IMR-90 (cell line): ENCODE measurements at regions not wholly inside any gene's neighbourhood (a gene's known extent, or its start where the extent isn't known, plus 50 kb on each side); places are given as distances from the start of the nearest gene placed in this dataset.

Experiments used
- ATAC-seq: fragments of 200-7000 bp; cut with Tn5 transposase; 2 replicates; pipeline ENCODE4 v1.9.1; 2020; ENCODE audit warnings: low read depth, mild to moderate bottlenecking, moderate library complexity
- BruUV-seq: library from RNA; stranded (reverse); fragments of 400-500 nt; replicated peaks from 2 replicates; lab custom pipeline; 2021; lab: Mats Ljungman, UMichigan
- CTCF ChIA-PET: fragments of 300-600 bp; formaldehyde crosslinking; extraction: SDS; loops from one replicate; lab custom pipeline; 2021; ENCODE audit warnings: antibody characterized with exemption; lab: Yijun Ruan, JAX
- POLR2A ChIA-PET: fragments of 300-600 bp; sonication (Branson Sonifier 250); formaldehyde crosslinking; loops from one replicate; lab custom pipeline; 2022; ENCODE audit warnings: antibody characterized with exemption; ENCODE audit not compliant: unreplicated experiment; lab: Charles Lee
- DNase-seq: peaks from one replicate; pipeline ENCODE4 v3.0.0; 2013
- H2AFZ ChIP-seq: replicated peaks from 2 replicates; pipeline ENCODE3; 2013; ENCODE audit warnings: low read length, mild to moderate bottlenecking; ENCODE audit not compliant: poor library complexity
- H2AK5ac ChIP-seq: 2 replicates; pipeline ENCODE4 v1.6.1; 2013; ENCODE audit warnings: low read depth, low read length, inconsistent platforms
- H2AK9ac ChIP-seq: replicated peaks from 2 replicates; pipeline ENCODE3; 2013; ENCODE audit warnings: mild to moderate bottlenecking, low read depth, low read length, moderate library complexity; ENCODE audit not compliant: poor library complexity
- H2BK120ac ChIP-seq: 2 replicates; pipeline ENCODE4 v1.6.1; 2013; ENCODE audit warnings: low read depth, low read length, inconsistent platforms
- H2BK15ac ChIP-seq: 3 replicates; pipeline ENCODE4 v1.6.1; 2013; ENCODE audit warnings: low read depth, low read length, inconsistent platforms
- H2BK20ac ChIP-seq: 2 replicates; pipeline ENCODE4 v1.6.1; 2013; ENCODE audit warnings: low read depth, mild to moderate bottlenecking, inconsistent platforms, low read length, moderate library complexity
- H2BK5ac ChIP-seq: 2 replicates; pipeline ENCODE4 v1.6.1; 2013; ENCODE audit warnings: mild to moderate bottlenecking, low read depth, low read length, inconsistent platforms; ENCODE audit not compliant: poor library complexity, severe bottlenecking
- H3K14ac ChIP-seq: replicated peaks from 2 replicates; pipeline ENCODE4 v1.6.1; 2013; ENCODE audit warnings: low read depth, low read length, inconsistent platforms
- H3K18ac ChIP-seq: 2 replicates; pipeline ENCODE4 v1.6.1; 2013; ENCODE audit warnings: low read depth, low read length, control low read depth
- H3K23ac ChIP-seq: 2 replicates; pipeline ENCODE4 v1.6.1; 2013; ENCODE audit warnings: low read depth, low read length, inconsistent platforms
- H3K27ac ChIP-seq: 2 replicates; pipeline ENCODE4 v1.5.1; 2013; ENCODE audit warnings: mild to moderate bottlenecking, control low read depth, low read length; ENCODE audit not compliant: insufficient read depth
- H3K27me3 ChIP-seq: 2 replicates; pipeline ENCODE4 v1.6.1; 2013; ENCODE audit warnings: low read length; ENCODE audit not compliant: control insufficient read depth, insufficient read depth
- H3K36me3 ChIP-seq: 2 replicates; pipeline ENCODE4 v1.6.1; 2013; ENCODE audit warnings: low read length, mixed read lengths; ENCODE audit not compliant: control insufficient read depth, insufficient read depth
- H3K4ac ChIP-seq: 2 replicates; pipeline ENCODE4 v1.6.1; 2013; ENCODE audit warnings: low read depth, low read length, inconsistent platforms
- H3K4me1 ChIP-seq: 2 replicates; pipeline ENCODE4 v1.6.1; 2013; ENCODE audit warnings: low read length, mixed read lengths; ENCODE audit not compliant: control insufficient read depth, insufficient read depth
- H3K4me2 ChIP-seq: 2 replicates; pipeline ENCODE4 v1.6.1; 2013; ENCODE audit warnings: low read depth, mild to moderate bottlenecking, control low read depth, low read length, moderate library complexity
- H3K4me3 ChIP-seq: 2 replicates; pipeline ENCODE4 v1.5.1; 2013; ENCODE audit warnings: low read depth, mild to moderate bottlenecking, control low read depth, low read length, moderate library complexity; ENCODE audit not compliant: insufficient read depth
- H3K56ac ChIP-seq: 2 replicates; pipeline ENCODE4 v1.6.1; 2013; ENCODE audit warnings: low read length, inconsistent platforms; ENCODE audit not compliant: insufficient read depth; ENCODE audit errors: extremely low read depth
- H3K79me1 ChIP-seq, 2 experiments: 2 replicates each; pipeline ENCODE4 v1.6.1; 2013; ENCODE audit warnings: low read length in 2 of 2, inconsistent platforms in 1 of 2, low read depth in 1 of 2
- H3K9ac ChIP-seq: 2 replicates; pipeline ENCODE4 v1.6.1; 2013; ENCODE audit warnings: low read depth, low read length, control low read depth
- H3K9me1 ChIP-seq: 2 replicates; pipeline ENCODE4 v1.6.1; 2013; ENCODE audit warnings: low read length, inconsistent platforms; ENCODE audit not compliant: insufficient read depth
- H3K9me3 ChIP-seq: 2 replicates; pipeline ENCODE4 v1.6.1; 2013; ENCODE audit warnings: low read length; ENCODE audit not compliant: control insufficient read depth, insufficient read depth
- H4K20me1 ChIP-seq: 2 replicates; pipeline ENCODE4 v1.6.1; 2013; ENCODE audit warnings: low read length, inconsistent platforms; ENCODE audit not compliant: insufficient read depth
- H4K5ac ChIP-seq: 2 replicates; pipeline ENCODE4 v1.6.1; 2013; ENCODE audit warnings: mild to moderate bottlenecking, low read depth, low read length, control low read depth
- H4K8ac ChIP-seq, 2 experiments: 2 replicates each; pipeline ENCODE4 v1.6.1; 2013; ENCODE audit warnings: low read depth in 2 of 2, low read length in 2 of 2, control low read depth in 1 of 2, inconsistent platforms in 1 of 2
- H4K91ac ChIP-seq: 2 replicates; pipeline ENCODE4 v1.6.1; 2013; ENCODE audit warnings: low read depth, low read length, inconsistent platforms; ENCODE audit not compliant: insufficient read depth
- BHLHE40 ChIP-seq: fragments of 150-350 bp; IDR thresholded peaks from 2 replicates; pipeline ENCODE4 v1.6.1; 2016; ENCODE audit warnings: mild to moderate bottlenecking, low read depth, low read length
- CEBPB ChIP-seq: IDR thresholded peaks from 2 replicates; pipeline ENCODE4 v1.6.1; 2012; ENCODE audit warnings: low read depth, low read length, improper control_type of control experiment
- CHD1 ChIP-seq: IDR thresholded peaks from 2 replicates; pipeline ENCODE4 v1.6.1; 2012; ENCODE audit warnings: low read depth, low read length, improper control_type of control experiment
- FOS ChIP-seq: fragments of 150-350 bp; IDR thresholded peaks from 2 replicates; pipeline ENCODE4 v1.6.1; 2016; ENCODE audit warnings: low read depth, low read length
- MAFK ChIP-seq: IDR thresholded peaks from 2 replicates; pipeline ENCODE4 v1.6.1; 2012; ENCODE audit warnings: low read depth, low read length, improper control_type of control experiment
- MAZ ChIP-seq: IDR thresholded peaks from 2 replicates; pipeline ENCODE4 v1.6.1; 2012; ENCODE audit warnings: low read depth, mild to moderate bottlenecking, low read length, improper control_type of control experiment, moderate library complexity, borderline replicate concordance
- MXI1 ChIP-seq: IDR thresholded peaks from 2 replicates; pipeline ENCODE4 v1.6.1; 2012; ENCODE audit warnings: low read depth, mild to moderate bottlenecking, low read length, moderate library complexity, borderline replicate concordance
- NFE2L2 ChIP-seq: fragments of 150-350 bp; IDR thresholded peaks from 2 replicates; pipeline ENCODE4 v1.6.1; 2016; ENCODE audit warnings: low read depth, mild to moderate bottlenecking, low read length
- POLR2A ChIP-seq: IDR thresholded peaks from 2 replicates; pipeline ENCODE4 v1.6.1; 2012; ENCODE audit warnings: mild to moderate bottlenecking, low read depth, low read length
- RAD21 ChIP-seq: IDR thresholded peaks from 2 replicates; pipeline ENCODE4 v1.6.1; 2012; ENCODE audit warnings: low read length, improper control_type of control experiment
- RCOR1 ChIP-seq: IDR thresholded peaks from 2 replicates; pipeline ENCODE4 v1.6.1; 2012; ENCODE audit warnings: mild to moderate bottlenecking, low read length, improper control_type of control experiment; ENCODE audit not compliant: insufficient replicate concordance
- RFX5 ChIP-seq: IDR thresholded peaks from 2 replicates; pipeline ENCODE4 v1.8.0; 2012; ENCODE audit warnings: low read depth, mild to moderate bottlenecking, low read length, moderate library complexity
- SMC3 ChIP-seq: fragments of 150-350 bp; IDR thresholded peaks from 2 replicates; pipeline ENCODE4 v1.6.1; 2016; ENCODE audit warnings: low read depth, mild to moderate bottlenecking, antibody characterized with exemption, low read length, moderate library complexity
- WGBS, 2 experiments: methylation state at CpG; one replicate each; pipeline versions ENCODE4 v1.1.5 to v1.1.7; 2013; ENCODE audit warnings: missing lambda C conversion rate in 2 of 2; ENCODE audit not compliant: insufficient read length in 1 of 2; ENCODE audit errors: extremely low coverage in 2 of 2; 5-methylcytosine and 5-hydroxymethylcytosine counted together
- dilution Hi-C: fragments of 300-500 bp; cut with HindIII; formaldehyde crosslinking; loops from one replicate; pipeline ENCODE4 v1.14.3; 2018; ENCODE audit warnings: low sequenced_read_pairs; ENCODE audit not compliant: unreplicated experiment
- in situ Hi-C: fragments of 300-500 bp; cut with MboI; formaldehyde crosslinking; loops from 3 replicates; pipeline ENCODE4 v1.14.3; 2019; ENCODE audit warnings: low sequenced_read_pairs, inconsistent platforms, mixed read lengths
- intact Hi-C: fragments of 100-400 bp; cut with micrococcal nuclease; formaldehyde crosslinking; loops from 2 replicates; pipeline ENCODE4 v1.10.0; 2022
- TF ChIP-seq, protein P1 (sequence below): conservative IDR thresholded peaks from 2 replicates; pipeline ENCODE4 v1.5.1; 2012; ENCODE audit warnings: mild to moderate bottlenecking, low read depth, low read length, improper control_type of control experiment
- TF ChIP-seq, protein P2 (sequence below): fragments of 150-350 bp; IDR thresholded peaks from 2 replicates; pipeline ENCODE4 v1.6.1; 2016; ENCODE audit warnings: low read depth, mild to moderate bottlenecking, low read length, moderate library complexity, borderline replicate concordance
- TF ChIP-seq, protein P3 (sequence below): fragments of 150-350 bp; IDR thresholded peaks from 2 replicates; pipeline ENCODE4 v1.6.1; 2017; ENCODE audit warnings: mild to moderate bottlenecking, antibody characterized with exemption, low read length, low read depth

DNA sequence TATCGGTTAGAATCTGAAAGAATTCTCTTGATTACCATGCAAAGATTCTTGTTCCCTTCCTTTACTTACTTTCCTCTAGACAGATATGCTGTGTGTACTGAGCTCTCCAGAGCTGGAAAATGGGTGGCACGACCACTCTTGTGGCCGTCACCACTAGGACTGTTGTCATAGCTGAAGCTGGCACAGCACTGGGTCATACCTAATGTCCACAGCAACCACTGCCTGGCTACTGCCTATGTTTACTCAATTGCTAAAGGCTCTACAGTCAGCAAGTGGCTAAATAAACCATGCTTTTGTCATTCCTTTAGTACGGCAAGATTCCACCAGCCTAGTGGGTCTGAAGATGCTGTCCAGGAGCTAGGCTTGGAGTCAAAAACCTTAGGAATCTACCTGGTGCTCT is 1643.0 kb downstream of the OTOL1 start:
- Histone ChIP-seq H2AFZ (no peak overlapping the region), H2BK120ac (no peak overlapping the region), H3K18ac (no peak overlapping the region), H3K14ac (no peak overlapping the region), H4K5ac (no peak overlapping the region), H3K4me2 (no peak overlapping the region), H2BK5ac (no peak overlapping the region), H2AK5ac (no peak overlapping the region), H2BK15ac (no peak overlapping the region), H3K56ac (no peak overlapping the region), H2BK20ac (no peak overlapping the region), H4K91ac (no peak overlapping the region), H3K4me3 (no peak overlapping the region), H3K4ac (no peak overlapping the region), H3K9me3 (peaks cover 6% of the 10 kb centered on the region), H3K27me3 (no peaks in the 10 kb centered on the region), H4K8ac (no peak overlapping the region), H4K20me1 (no peaks in the 10 kb centered on the region), H3K36me3 (no peaks in the 10 kb centered on the region), H3K79me1 (no peaks in the 10 kb centered on the region), H3K4me1 (no peaks in the 10 kb centered on the region), H3K27ac (no peak overlapping the region), H3K9ac (no peak overlapping the region), H3K23ac (no peak overlapping the region), H2AK9ac (no peak overlapping the region), H3K9me1 (no peaks in the 10 kb centered on the region)
- ChIA-PET POLR2A (no interaction called here), CTCF (no interaction called here)
- no TSS peak for BruUV-seq
- dilution Hi-C loops (no loop called here), in situ Hi-C loops (no loop called here), intact Hi-C loops (no loop called here)
- TF ChIP-seq SMC3 (no peak), BHLHE40 (no peak), FOS (no peak), RCOR1 (no peak), MAFK (no peak), NFE2L2 (no peak), CHD1 (no peak), MXI1 (no peak), CEBPB (no peak), MAZ (no peak), POLR2A (no peak), RFX5 (no peak), RAD21 (no peak)
- TF ChIP-seq, protein P1, sequence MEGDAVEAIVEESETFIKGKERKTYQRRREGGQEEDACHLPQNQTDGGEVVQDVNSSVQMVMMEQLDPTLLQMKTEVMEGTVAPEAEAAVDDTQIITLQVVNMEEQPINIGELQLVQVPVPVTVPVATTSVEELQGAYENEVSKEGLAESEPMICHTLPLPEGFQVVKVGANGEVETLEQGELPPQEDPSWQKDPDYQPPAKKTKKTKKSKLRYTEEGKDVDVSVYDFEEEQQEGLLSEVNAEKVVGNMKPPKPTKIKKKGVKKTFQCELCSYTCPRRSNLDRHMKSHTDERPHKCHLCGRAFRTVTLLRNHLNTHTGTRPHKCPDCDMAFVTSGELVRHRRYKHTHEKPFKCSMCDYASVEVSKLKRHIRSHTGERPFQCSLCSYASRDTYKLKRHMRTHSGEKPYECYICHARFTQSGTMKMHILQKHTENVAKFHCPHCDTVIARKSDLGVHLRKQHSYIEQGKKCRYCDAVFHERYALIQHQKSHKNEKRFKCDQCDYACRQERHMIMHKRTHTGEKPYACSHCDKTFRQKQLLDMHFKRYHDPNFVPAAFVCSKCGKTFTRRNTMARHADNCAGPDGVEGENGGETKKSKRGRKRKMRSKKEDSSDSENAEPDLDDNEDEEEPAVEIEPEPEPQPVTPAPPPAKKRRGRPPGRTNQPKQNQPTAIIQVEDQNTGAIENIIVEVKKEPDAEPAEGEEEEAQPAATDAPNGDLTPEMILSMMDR, result no peak
- TF ChIP-seq, protein P2, sequence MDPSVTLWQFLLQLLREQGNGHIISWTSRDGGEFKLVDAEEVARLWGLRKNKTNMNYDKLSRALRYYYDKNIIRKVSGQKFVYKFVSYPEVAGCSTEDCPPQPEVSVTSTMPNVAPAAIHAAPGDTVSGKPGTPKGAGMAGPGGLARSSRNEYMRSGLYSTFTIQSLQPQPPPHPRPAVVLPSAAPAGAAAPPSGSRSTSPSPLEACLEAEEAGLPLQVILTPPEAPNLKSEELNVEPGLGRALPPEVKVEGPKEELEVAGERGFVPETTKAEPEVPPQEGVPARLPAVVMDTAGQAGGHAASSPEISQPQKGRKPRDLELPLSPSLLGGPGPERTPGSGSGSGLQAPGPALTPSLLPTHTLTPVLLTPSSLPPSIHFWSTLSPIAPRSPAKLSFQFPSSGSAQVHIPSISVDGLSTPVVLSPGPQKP, result no peak
- TF ChIP-seq, protein P3, sequence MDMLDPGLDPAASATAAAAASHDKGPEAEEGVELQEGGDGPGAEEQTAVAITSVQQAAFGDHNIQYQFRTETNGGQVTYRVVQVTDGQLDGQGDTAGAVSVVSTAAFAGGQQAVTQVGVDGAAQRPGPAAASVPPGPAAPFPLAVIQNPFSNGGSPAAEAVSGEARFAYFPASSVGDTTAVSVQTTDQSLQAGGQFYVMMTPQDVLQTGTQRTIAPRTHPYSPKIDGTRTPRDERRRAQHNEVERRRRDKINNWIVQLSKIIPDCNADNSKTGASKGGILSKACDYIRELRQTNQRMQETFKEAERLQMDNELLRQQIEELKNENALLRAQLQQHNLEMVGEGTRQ, result no peak
- WGBS, 2 experiments, result 31% methylated on average over 3 of the region's 4 CpGs; no CpG with 5 or more reads in 1 of the 2 experiments
- DNase-seq, result no peak
- ATAC-seq, result no peak
